ENCODE measurements at regions not wholly inside any gene's neighbourhood (a gene's known extent, or its start where the extent isn't known, plus 50 kb on each side); places are given as distances from the start of the nearest gene placed in this dataset.
"Not testable (repeated sequence)": the region's sequence is repeated elsewhere in the genome, so short reads cannot be mapped to it uniquely, and the experiment has no call there.

DNA sequence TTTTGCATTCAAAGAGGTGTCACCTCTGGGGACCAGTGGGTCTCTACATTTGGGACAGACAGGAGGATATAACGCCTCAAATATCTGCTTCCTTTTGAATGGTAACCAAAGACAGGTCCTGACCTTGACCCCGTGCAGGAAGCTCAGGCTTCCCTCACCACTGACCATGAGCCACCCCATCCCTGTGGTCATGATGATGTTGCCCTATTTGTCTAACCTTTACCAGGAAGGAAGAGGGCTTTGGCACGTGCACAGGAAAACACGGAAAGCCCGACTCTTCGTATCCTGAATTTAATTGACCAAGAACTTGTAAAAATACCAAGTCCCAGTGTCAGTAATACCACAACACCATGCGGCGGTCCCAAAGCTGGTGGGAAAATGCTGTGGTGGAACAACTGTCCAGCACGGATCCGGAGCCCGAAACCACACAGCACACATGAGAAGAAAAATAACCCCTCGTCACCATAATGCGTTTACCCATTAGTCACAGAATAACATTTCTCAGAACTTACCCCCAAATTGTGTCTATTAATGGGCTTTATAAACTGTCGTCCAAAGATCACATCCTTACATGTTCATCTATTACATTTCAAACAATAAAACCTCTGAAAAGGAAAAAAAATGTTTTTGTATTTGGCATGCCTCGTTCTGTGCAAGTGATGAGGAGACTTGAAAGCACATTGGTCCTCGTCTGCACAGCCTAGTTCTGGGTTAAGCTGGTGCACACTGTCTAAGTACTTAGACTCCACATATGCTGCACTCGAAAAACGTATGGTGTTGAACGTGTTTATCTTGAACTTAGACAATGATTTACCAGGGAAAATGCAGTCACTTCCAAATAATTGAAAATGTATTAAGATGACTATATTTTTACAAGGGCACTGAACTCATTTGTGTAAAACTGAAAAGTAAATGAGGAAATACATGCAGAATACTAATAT is 118.9 kb upstream of the IGF1R start:
- Histone ChIP-seq H3K9me3 (no peaks in the 10 kb centered on the region), H3K27me3 (ENCODE audit: low read depth) (peaks cover 25% of the 10 kb centered on the region), H3K4me3 (no peak overlapping the region), H3K36me3 (replicated peaks) (no peaks in the 10 kb centered on the region), H3K4me1 (no peaks in the 10 kb centered on the region)
- in situ Hi-C loops (cut with MboI; ENCODE audit: low sequenced_read_pairs): loop anchor here (10.0 kb wide), 1 partner anchor 105 kb away; no protein-coding TSS in a partner anchor
- DNase-seq (ENCODE audit: low spot score in 2 of 2): no peak

DNA sequence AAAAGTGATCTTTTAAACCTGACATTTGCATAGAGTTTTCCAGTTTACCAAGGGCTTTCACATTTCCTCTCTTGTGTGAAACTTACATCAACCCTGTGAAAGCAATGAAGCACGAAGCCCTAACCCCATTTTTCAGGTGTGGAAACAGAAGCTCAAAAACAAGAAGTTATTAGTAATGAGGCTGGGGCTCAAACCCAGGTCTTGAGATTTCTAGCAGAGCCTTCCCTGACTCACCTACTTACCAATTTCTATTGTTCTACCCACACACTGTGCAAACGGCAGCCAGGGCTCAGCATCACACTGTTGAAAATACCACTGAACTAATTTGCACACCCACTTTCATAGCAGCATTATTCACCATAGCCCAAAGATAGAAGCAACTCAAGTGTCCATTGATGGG is 117.8 kb upstream of the IGF1R start:
- Histone ChIP-seq H3K4me3 (no peak overlapping the region), H3K9me3 (no peaks in the 10 kb centered on the region), H3K27me3 (ENCODE audit: low read depth) (peaks cover 25% of the 10 kb centered on the region), H3K4me1 (no peaks in the 10 kb centered on the region), H3K36me3 (replicated peaks) (no peaks in the 10 kb centered on the region)
- DNase-seq (ENCODE audit: low spot score in 2 of 2): no peak
- in situ Hi-C loops (cut with MboI; ENCODE audit: low sequenced_read_pairs): no loop called here

DNA sequence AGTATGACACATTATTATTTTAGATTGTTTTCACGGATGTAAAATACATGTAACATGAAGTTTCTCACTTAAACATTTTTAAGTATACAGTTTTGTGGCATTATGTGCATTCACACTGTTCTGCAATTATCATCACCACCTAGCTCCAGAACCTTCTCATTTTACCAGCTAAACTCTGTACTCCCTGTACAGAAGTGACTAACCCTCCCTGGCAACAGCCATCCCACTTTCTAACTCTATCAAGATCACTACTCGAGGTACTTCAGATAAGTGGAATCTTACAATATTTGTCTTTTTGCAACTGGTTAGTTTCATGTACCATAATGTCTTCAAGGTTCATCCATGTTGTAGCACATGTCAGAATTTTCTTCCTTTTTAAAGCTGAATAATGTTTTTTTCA is 116.3 kb upstream of the IGF1R start:
- no peaks in the 10 kb centered on the region for H3K9me3 ChIP-seq
- DNase-seq (ENCODE audit: low spot score in 2 of 2): no peak
- no peak overlapping the region for H3K4me3 ChIP-seq
- no peaks in the 10 kb centered on the region for H3K36me3 ChIP-seq (replicated peaks)
- peaks cover 25% of the 10 kb centered on the region for H3K27me3 ChIP-seq (ENCODE audit: low read depth)
- in situ Hi-C loops (cut with MboI; ENCODE audit: low sequenced_read_pairs): no loop called here
- no peaks in the 10 kb centered on the region for H3K4me1 ChIP-seq

DNA sequence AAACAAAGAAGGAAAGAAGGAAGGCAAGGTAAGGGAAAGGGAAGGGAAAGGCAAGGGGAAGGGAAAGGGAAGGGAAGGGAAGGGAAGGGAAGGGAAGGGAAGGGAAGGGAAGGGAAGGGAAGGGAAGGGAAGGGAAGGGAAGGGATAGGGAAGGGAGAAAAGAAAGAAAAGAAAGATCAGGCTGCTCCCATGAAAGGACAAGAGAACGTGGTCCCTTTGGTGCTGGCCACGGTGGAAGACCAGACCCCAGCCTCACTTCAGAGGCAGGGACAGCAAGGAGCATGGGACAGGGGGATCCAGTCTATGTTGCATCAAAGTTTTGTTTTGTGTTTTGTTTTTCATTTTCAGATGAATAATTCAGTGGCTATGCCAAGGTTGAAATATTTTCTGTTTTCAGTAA is 111.4 kb upstream of the IGF1R start:
- in situ Hi-C loops (cut with MboI; ENCODE audit: low sequenced_read_pairs): no loop called here
- no peaks in the 10 kb centered on the region for H3K9me3 ChIP-seq
- no peaks in the 10 kb centered on the region for H3K4me1 ChIP-seq
- H3K27me3 ChIP-seq (ENCODE audit: low read depth): peaks cover 18% of the 10 kb centered on the region; the same call in 1 of the 2 replicates
- no peak overlapping the region for H3K4me3 ChIP-seq
- H3K36me3 ChIP-seq (replicated peaks): no peaks in the 10 kb centered on the region
- no peak for DNase-seq (ENCODE audit: low spot score in 2 of 2)

DNA sequence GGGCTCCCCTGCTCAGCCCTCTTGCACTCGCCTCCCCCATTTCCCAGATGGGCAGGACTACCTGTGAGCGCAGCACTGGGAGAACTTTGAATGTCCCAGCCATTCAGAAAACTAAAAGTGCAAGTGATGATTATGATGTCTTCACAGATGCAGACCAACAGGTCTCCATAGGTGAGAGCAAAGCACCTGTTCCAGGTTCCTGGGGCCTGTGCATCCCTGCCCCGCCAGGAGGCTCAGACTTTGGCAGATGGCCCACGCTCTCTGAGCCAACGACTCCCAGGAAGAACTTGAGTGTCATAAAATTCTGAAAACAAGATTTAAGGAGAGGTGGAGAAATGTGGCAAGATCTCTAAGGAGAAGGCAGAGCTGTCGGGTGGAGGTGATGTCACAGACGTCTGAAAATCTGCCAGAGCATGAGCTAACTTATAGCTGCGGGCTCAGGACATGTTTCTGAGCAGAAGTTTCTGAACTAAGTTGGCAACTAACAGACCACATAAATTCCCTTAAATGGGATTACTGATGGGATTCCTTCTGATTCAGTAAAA is 110.8 kb upstream of the IGF1R start:
- H3K4me1 ChIP-seq: no peaks in the 10 kb centered on the region
- H3K9me3 ChIP-seq: no peaks in the 10 kb centered on the region
- peaks cover 16% of the 10 kb centered on the region; the same call in 1 of the 2 replicates for H3K27me3 ChIP-seq (ENCODE audit: low read depth)
- in situ Hi-C loops (cut with MboI; ENCODE audit: low sequenced_read_pairs): no loop called here
- no peaks in the 10 kb centered on the region for H3K36me3 ChIP-seq (replicated peaks)
- no peak for DNase-seq (ENCODE audit: low spot score in 2 of 2)
- H3K4me3 ChIP-seq: no peak overlapping the region

DNA sequence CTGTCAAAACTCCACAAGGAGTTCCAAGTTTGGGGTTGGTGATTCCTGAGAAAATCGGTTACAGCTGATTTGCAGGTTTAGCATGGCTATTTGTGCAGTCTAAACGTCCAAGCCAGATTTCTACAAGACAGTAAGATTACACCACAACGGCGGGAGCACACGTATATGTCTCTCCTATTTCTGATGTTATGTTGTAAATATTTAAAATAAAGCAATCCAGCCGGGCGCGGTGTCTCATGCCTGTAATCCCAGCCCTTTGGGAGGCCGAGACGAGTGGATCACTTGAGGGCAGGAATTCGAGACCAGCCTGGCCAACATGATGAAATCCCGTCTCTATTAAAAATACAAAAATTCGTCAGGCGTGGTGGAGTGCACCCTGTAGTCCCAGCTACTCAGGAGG is 106.8 kb upstream of the IGF1R start:
- in situ Hi-C loops (cut with MboI; ENCODE audit: low sequenced_read_pairs): no loop called here
- Histone ChIP-seq H3K4me3 (no peak overlapping the region), H3K9me3 (no peaks in the 10 kb centered on the region), H3K4me1 (no peaks in the 10 kb centered on the region), H3K27me3 (ENCODE audit: low read depth) (peaks cover 15% of the 10 kb centered on the region; the same call in 1 of the 2 replicates), H3K36me3 (replicated peaks) (no peaks in the 10 kb centered on the region)
- DNase-seq (ENCODE audit: low spot score in 2 of 2): no peak

DNA sequence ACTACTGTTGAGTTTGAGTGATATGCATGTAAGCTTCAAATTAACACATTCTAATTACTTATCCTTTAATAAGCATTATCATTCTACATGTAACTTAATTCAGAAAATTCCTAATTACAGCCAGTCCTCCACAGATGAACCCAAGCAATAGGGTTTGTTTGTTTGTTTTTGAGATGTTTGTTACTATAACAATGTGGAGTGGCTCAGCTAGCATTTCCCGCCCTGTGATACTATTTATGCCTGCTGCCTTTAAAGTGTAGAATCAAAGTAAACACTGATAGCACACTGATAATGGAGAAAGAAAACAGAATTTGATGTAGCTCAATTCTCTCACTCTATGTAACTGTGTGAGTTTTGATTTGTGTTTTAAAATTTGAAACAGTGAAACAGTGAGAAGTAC is 105.1 kb upstream of the IGF1R start:
- Histone ChIP-seq H3K36me3 (replicated peaks) (no peaks in the 10 kb centered on the region), H3K4me3 (no peak overlapping the region), H3K27me3 (ENCODE audit: low read depth) (peaks cover 9% of the 10 kb centered on the region; the same call in 1 of the 2 replicates), H3K9me3 (no peaks in the 10 kb centered on the region), H3K4me1 (no peaks in the 10 kb centered on the region)
- DNase-seq (ENCODE audit: low spot score in 2 of 2): no peak
- in situ Hi-C loops (cut with MboI; ENCODE audit: low sequenced_read_pairs): no loop called here

DNA sequence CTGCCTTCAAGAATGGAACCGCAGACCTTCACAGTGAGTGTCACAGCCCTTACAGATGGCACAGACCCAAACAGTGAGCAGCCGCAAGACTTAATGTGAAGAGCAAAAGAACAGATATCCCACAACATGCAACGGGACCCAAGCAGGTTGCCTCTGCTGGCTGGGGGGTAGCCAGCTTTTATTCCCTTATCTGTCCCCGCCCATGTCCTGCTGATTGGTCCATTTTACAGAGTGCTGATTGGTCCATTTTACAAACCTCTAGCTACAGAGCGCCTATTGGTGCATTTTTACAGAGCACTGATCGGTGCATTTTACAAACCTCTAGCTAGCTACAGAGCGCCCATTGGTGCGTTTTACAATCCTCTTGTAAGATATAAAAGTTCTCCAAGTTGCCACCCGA is 102.0 kb upstream of the IGF1R start:
- no peaks in the 10 kb centered on the region for H3K4me1 ChIP-seq
- no peaks in the 10 kb centered on the region for H3K36me3 ChIP-seq (replicated peaks)
- H3K4me3 ChIP-seq: no peak overlapping the region
- in situ Hi-C loops (cut with MboI; ENCODE audit: low sequenced_read_pairs): no loop called here
- H3K27me3 ChIP-seq (ENCODE audit: low read depth): no peaks in the 10 kb centered on the region; the same call in 1 of the 2 replicates
- H3K9me3 ChIP-seq: no peaks in the 10 kb centered on the region
- no peak for DNase-seq (ENCODE audit: low spot score in 2 of 2)

DNA sequence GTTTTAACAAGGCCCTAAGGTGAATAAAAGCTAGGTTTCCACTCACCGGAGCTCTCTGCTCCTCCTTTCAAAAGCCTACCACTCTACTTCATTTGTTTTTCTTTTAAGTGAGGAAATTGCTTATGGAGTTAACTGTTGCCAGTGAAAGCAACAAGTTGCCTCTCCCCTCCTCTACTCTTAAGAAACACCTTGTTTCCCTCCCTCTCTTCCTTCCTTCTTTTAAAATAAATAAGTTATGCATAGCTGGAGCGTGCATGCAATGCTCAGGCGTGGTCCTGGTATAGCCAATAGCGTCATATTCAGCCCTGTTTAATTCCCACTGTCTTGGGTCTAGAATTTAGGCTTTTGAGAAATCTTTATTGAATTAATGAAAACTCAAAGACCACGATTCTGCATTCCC is 101.1 kb upstream of the IGF1R start:
- DNase-seq (ENCODE audit: low spot score in 2 of 2): no peak
- H3K9me3 ChIP-seq: no peaks in the 10 kb centered on the region
- no peak overlapping the region for H3K4me3 ChIP-seq
- no peaks in the 10 kb centered on the region; the same call in 1 of the 2 replicates for H3K27me3 ChIP-seq (ENCODE audit: low read depth)
- in situ Hi-C loops (cut with MboI; ENCODE audit: low sequenced_read_pairs): no loop called here
- no peaks in the 10 kb centered on the region for H3K4me1 ChIP-seq
- no peaks in the 10 kb centered on the region for H3K36me3 ChIP-seq (replicated peaks)

DNA sequence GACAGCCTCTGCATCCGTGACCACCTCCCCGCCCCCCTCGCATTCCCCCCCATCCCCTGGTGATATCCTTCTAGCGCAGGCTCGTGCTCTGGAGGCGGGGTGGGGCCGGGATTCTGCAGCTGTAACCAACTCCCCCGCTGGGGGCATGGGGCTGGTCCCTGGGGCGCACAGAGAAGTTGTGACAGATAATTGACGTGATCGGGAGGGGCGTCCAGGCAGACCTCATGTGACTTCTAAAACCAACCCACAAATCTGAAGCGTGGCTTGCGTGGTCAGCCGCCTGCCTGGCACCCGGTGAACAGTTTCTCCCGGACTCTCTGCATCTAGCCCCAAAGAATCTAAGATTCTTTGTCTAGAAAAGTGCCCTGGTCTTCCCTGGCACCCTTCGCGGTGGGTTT is 100.6 kb upstream of the IGF1R start:
- in situ Hi-C loops (cut with MboI; ENCODE audit: low sequenced_read_pairs): no loop called here
- Histone ChIP-seq H3K36me3 (replicated peaks) (no peaks in the 10 kb centered on the region), H3K27me3 (ENCODE audit: low read depth) (no peaks in the 10 kb centered on the region; the same call in 1 of the 2 replicates), H3K9me3 (no peaks in the 10 kb centered on the region), H3K4me1 (no peaks in the 10 kb centered on the region), H3K4me3 (no peak overlapping the region)
- DNase-seq (ENCODE audit: low spot score in 2 of 2): no peak

DNA sequence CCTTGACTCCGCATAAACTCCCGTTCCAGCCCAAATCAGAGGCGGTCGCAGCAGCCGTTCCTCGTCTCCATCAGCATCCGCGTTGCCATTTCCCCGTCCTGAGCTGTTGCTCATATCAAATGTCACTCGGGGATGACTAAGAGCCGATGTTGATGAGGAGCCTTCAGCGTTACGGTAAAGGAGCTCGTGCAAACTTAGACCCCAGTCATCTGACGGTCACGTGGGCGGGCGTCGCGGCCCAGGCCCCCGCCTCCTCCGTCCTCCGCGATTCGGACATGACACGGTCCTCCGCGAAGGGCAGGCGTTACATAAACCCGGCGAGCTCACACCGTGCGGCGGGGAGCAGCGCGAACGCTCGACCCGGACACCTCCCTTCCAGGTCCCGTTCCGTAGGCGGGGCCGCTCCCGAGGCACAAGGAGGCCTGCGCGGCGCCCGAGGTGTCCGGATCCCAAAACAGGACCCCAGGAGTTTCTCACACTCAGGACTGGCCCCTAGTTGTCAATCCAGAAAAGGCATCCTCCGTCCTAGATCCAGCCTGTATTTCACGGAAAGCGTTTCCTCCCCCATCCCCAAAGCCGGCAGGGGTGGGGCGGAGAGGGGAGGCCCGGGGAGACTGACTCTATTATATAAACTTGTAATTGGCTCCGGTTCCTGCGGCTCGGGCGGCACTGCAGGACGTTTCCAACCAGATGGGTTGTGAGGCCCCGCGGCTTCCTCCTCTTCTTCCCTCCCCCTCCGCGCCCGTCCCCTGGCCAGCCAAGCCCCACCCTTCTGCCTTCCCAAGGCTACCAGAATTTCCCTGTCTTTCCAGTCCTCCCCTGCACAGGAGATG is 100.0 kb upstream of the IGF1R start:
- Histone ChIP-seq H3K27me3 (ENCODE audit: low read depth) (no peaks in the 10 kb centered on the region; the same call in 1 of the 2 replicates), H3K36me3 (replicated peaks) (no peaks in the 10 kb centered on the region), H3K4me3 (peak overlapping the region; percentile 9), H3K4me1 (no peaks in the 10 kb centered on the region), H3K9me3 (no peaks in the 10 kb centered on the region)
- in situ Hi-C loops (cut with MboI; ENCODE audit: low sequenced_read_pairs): no loop called here
- peak in 1 of 2 experiments; percentile 58 for DNase-seq (ENCODE audit: low spot score in 2 of 2)

DNA sequence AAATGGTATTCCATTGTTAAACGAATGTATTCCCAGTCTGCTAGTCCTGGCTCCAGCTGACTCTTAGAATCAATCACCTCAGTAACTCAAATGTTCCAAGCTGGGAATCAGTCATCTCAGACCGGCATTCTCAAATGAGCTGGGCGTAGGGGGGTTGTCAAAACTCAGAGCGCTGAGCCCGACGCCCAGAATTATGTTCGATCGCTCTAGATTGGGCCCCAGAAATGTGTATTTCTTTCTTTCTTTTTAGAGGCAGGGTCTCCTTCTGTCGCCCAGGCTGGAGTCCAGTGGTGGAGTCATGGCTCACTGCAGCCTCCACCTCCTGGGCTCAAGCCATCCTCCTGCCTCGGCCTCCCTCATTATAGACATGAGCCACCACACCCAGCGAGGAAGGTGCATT is 99.3 kb upstream of the IGF1R start:
- in situ Hi-C loops (cut with MboI; ENCODE audit: low sequenced_read_pairs): no loop called here
- Histone ChIP-seq H3K9me3 (no peaks in the 10 kb centered on the region), H3K4me1 (no peaks in the 10 kb centered on the region), H3K27me3 (ENCODE audit: low read depth) (no peaks in the 10 kb centered on the region), H3K4me3 (no peak overlapping the region), H3K36me3 (replicated peaks) (no peaks in the 10 kb centered on the region)
- no peak for DNase-seq (ENCODE audit: low spot score in 2 of 2)

DNA sequence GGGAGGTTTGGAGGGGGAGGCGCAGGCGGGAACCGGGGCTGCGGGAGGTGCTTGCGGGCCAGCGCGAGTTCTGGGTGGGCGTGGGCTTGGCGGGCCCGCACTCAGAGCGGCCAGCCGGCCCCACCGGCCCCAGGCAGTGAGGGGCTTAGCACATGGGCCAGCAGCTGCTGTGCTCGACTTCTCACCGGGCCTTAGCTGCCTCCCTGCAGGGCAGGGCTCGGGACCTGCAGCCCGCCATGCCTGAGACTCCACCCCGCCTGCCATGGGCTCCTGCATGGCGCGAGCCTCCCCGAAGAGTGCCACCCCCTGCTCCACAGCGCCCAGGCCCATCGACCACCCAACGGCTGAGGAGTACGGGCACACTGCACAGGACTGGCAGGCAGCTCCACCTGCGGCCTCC is 98.6 kb upstream of the IGF1R start:
- Histone ChIP-seq H3K4me1 (no peaks in the 10 kb centered on the region), H3K36me3 (replicated peaks) (no peaks in the 10 kb centered on the region), H3K4me3 (no peak overlapping the region), H3K27me3 (ENCODE audit: low read depth) (no peaks in the 10 kb centered on the region), H3K9me3 (no peaks in the 10 kb centered on the region)
- DNase-seq (ENCODE audit: low spot score in 2 of 2): no peak
- in situ Hi-C loops (cut with MboI; ENCODE audit: low sequenced_read_pairs): no loop called here

DNA sequence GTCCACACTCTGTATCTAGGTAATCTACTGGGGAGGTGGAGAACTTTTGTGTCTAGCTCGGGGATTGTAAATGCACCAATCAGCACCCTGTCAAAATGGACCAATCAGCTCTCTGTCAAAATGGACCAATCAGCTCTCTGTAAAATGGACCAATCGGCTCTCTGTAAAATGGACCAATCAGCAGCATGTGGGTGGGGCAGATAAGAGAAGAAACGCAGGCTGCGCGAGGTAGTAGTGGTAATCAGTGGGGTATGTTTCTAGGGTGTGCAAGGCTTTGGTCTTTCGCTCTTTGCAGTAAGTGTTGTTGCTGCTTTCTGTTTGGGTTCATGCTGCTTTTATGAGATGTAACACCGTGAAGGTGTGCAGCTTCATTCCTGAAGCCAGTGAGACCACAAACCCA is 98.0 kb upstream of the IGF1R start:
- in situ Hi-C loops (cut with MboI; ENCODE audit: low sequenced_read_pairs); H3K9me3 ChIP-seq; H3K4me1 ChIP-seq; H3K36me3 ChIP-seq (replicated peaks); H3K4me3 ChIP-seq; DNase-seq (ENCODE audit: low spot score in 2 of 2); H3K27me3 ChIP-seq (ENCODE audit: low read depth): not testable (repeated sequence)

Data from HAP-1 (cell line).